Colon (tissue), 2 donors: ENCODE measurements at regions not wholly inside any gene's neighbourhood (a gene's known extent, or its start where the extent isn't known, plus 50 kb on each side); places are given as distances from the start of the nearest gene placed in this dataset.
"Not testable (repeated sequence)": the region's sequence is repeated elsewhere in the genome, so short reads cannot be mapped to it uniquely, and the experiment has no call there.

Source experiments
- FAIRE-seq: peaks from 2 replicates; lab custom pipeline; 2012; peaks lifted over from hg19 to GRCh38; lab: Jason Lieb, UNC
- donor health status: control.
- donor health status: control.

DNA sequence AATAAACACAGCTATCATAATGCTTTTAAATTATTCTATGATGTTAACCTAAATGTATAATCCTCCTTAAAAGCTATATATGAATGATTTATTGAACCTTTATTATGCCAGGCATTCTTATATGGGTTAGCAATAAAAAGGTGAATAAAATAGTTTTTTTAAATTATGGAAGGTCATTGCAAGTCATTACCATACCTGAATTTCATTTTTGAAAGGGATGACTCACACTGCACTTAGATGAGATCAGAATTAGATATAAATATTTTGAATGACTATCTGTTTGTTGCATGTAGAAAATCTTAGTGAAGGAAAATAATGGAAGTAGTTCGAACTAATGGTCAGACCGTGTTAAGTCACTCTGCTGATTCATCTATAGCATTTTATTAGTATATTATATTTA is 822.3 kb downstream of the LUZP2 start:
- no peak for FAIRE-seq

DNA sequence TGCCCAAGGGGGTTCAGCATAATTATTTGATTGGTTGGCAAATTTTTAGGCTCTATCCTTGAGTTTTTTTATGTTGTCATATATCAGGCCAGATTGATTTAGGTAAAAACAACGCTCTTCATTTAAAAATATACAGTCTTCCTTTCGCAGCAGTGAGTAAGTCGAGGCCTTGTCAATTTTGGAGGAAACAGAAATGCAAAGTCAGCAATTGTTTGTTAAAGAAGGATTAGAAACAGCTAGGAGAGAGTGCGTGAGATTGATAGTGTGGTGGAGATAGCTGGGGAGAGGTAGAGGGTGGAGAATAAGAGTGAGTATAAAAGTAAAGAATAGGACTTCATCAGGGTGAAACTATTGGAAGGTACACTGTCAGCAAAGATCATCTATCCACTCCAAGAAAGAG is 830.8 kb downstream of the LUZP2 start:
- FAIRE-seq: no peak

DNA sequence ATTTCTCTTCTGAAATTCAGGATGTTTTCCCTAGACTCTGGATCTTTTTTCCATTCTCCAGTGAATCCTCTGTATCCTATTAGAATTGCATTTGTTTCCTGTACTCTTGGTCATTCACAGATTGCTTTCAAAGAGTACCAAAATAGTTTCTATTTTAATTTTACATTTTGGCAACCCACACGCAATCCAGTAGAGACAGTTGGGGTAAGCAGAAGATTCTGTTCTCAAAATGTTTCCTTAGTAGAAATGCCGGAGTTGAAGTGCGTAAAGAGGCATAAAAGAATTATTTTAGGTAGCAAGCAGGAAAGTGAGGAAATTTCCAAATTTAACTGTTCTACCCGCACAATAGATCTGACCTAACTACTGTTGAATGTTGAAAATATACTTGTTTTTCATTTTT is 842.4 kb downstream of the LUZP2 start:
- FAIRE-seq: no peak

GRCh38 chr11:25349537-25349936 is 852.7 kb downstream of the LUZP2 start:
- FAIRE-seq: no peak

DNA sequence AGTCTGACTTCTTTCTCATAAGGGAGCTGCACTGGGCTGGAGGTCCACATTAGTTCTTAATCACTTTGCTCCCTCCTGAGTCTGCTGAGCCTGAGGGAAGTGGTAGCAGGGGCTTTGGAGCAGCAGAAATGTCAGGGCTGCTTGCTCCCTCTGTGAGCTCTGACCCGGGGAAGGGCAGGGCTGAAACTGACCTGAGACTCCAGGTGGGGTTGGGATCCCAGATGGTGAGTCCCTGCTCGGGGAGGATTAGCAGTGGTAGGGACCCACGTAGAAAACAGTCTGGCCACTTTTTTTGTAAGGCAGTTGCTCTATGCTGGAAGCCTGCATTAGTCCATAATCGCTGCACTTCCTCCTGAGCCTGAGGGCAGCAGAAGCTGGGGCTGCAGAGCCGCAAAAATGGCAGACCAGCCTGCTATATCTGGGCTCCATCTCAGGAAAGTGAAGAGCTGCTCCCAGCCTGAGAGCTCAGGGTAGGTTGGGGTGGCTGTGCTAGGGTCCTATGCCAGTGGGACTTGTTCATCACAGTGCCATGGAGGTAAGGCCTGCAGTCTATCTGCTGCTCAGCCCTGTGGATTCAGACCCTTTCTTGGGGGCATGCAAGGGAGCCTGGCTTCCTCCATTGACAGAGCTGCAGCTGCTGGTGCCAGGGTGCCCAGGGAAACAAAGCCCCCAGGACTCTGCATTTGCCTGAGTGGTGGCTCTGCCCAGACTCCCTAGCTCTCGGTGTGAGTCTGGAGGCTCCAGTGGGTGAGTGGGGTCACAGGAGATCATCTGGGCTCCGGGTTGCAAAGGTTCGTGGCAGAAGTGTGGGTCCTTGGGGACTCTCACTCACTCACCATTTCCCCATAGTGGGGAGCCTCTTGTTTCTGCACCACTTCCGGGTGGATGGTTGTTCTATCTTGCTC is 854.3 kb downstream of the LUZP2 start:
- FAIRE-seq: no peak

- no peak for FAIRE-seq
These were observed 860.3 kb downstream of the LUZP2 start for GRCh38 chr11:25357133-25357532.

- no peak for FAIRE-seq
These were observed 880.6 kb downstream of the LUZP2 start for GRCh38 chr11:25377466-25377865.

- no peak for FAIRE-seq
These were observed 900.0 kb downstream of the LUZP2 start for GRCh38 chr11:25396847-25397246.

- FAIRE-seq: no peak
These were observed 911.3 kb downstream of the LUZP2 start for GRCh38 chr11:25408146-25408545.

GRCh38 chr11:25415793-25416192 is 916.1 kb upstream of the ANO3 start:
- FAIRE-seq: no peak

DNA sequence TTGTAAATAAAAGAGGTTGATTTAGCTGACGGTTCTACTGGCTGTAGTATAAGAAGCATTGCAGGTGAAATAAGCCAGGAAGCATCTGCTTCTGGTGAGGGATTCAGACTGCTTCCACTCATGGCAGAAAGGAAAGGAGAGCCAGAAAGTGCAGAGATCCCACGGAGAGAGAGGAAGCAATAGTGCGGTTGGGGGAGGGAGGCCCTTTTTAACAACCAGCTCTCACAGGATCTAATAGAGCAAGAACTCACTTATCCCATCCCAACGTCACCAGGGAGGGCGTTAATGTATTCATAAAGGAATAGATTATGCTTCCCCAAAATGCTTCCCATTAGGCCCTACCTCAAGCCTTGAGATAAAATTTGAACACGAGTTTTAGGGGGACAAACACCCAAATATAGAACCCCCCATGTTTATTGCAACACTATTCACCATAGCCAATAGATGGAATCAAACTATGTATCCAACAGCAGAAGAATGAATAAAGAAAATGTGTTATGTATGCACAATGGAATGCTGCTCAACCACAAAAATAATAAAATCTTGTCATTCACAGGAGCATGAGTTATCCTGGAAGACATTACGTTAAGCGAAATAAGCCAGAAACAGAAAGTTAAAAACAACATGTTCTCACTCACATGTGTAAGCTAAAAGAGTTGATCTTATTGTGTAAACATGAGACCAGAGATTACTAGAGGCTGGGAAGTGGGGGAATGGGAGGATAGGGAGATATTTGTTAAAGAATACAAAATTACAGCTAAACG is 908.3 kb upstream of the ANO3 start:
- no peak for FAIRE-seq

GRCh38 chr11:25432376-25432775 is 899.6 kb upstream of the ANO3 start:
- FAIRE-seq: no peak

DNA sequence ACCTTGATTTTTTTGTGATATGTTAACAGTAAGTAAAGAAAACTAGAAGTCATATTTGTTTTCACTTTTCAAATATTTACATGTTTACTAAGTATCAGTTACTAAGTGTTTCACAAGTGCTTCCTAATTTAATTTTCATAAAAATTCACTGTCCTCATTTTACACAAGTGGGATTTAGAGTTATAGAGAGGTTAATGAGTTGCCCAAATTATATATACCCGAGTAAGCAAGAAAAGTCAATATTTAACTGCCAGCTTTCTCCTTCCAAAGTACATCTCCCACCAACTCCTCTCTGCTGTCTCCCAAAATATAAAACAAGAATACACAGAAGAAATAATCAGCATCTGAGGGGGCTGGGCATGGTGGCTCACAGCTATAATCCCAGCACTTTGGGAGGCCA is 896.7 kb upstream of the ANO3 start:
- no peak for FAIRE-seq

GRCh38 chr11:25436326-25436725 is 895.6 kb upstream of the ANO3 start:
- FAIRE-seq: no peak

- no peak for FAIRE-seq
These were observed 890.5 kb upstream of the ANO3 start for GRCh38 chr11:25441421-25441820.

DNA sequence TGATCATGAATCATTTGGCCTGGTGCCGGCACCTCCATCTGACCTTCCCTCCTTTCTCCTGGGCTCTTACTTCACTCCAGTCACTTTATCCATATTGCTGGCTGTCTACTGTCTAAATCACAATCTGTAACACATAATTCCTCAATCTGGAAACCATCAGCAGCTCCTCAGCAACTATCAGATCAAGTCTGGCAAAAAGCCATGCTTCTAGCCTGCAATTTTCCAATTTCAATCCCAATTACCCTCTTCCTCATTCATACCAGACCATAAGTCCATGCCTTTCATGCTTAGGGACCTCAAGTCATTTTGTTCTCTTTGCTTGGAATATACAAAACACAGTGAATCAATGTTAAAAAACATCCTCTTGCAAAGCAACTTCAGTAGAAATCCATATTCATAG is 882.8 kb upstream of the ANO3 start:
- no peak for FAIRE-seq

DNA sequence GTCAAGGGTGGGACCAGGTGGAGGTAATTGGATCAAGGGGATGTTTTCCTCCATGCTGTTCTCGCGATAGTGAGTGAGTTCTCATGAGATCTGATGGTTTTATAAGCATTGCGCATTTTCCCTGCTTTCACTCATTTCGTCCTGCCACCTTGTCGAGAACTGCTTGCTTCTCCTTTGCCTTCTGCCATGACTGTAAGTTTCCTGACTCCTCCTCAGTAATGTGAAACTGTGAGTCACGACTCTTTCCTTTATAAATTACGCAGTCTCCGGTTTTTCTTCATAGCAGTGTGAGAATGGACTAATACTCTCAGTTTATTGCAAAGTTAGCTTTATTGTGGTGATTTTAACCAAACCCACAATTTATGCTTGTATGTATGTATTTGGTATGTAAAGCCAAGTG is 878.5 kb upstream of the ANO3 start:
- no peak for FAIRE-seq

DNA sequence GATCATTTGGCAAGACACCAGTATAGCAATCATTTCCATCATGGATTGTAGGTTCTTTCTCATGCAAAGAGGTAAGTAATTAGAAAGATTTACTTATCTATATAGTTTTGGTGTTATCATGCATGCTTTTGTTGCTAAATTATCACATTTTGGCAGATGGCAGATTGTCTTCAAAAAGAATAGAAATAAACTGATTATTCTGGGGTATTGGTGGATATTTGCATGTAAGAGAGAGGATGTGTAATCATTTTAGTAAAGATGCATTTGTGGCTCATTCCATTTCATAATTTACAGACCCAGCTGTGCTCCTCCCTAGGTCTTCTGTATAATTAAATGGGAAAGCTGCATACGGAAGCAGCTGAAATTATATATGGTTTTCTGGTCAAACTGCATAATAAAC is 875.7 kb upstream of the ANO3 start:
- no peak for FAIRE-seq

DNA sequence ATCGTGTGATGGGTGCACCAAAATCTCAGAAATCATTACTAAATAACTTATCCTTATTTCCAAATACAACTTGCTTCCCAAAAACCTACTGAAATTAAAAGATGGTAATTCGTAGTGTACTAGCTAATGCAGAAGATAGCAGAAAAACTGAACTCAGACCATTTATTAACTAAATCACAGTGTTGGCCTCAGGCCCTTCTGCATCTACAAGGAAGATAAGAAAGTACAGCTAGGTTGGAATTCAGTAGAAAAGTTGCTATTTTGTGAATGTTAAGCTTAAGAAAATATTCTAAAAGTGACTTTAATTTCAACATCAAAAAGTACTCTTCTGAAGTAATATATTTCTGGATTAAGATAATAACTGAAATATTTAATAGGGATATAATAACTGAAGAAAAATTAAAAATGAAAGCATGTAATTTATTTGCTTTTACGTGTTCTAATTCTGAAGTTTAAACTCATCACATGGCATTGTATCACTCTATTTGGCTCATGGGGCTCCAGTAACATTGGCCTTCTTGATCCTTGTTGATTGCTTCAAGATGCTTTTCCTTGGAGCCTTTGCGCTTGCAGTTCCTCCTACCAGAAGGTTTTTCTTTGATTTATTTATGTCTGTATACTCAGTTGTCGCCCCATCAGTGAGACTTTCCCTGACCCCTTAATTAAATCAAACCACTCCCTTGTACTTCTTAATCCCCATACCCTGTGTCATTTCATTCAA is 847.9 kb upstream of the ANO3 start:
- FAIRE-seq: no peak

GRCh38 chr11:25485315-25485714 is 846.6 kb upstream of the ANO3 start:
- no peak for FAIRE-seq

DNA sequence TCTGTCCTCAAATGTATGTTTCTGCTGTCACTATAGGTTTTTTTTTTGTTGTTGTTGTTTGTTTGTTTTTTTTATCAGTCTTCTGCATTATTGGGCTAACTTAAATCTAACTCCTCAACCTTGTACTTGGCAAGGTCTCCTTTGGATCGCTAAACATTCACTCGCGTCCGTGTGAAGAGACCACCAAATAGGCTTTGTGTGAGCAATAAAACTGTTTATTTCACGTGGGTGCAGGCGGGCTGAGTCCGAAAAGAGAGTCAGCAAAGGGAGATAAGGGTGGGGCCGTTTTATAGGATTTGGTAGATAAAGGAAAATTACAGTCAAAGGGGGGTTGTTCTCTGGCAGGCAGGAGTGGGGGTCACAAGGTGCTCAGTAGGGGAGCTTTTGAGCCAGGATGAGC is 845.6 kb upstream of the ANO3 start:
- FAIRE-seq: not testable (repeated sequence)

DNA sequence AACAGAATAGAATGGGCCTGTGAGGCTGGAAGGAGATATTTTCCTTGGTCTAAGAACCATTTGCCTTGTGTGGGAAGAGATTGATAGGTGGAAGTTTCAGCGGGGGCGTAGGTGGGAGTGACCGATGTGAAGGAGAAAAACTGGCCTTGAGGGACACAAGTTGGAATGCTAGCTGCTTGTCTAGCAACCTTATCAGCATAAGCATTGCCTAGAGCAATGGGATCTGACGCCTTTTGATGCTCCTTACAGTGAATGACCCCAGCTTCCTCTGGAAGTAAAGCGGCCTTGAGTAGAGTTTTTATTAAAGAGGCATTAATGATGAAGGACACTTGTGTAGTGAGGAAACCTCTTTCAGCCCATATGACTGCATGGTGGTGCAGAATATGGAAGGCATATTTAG is 843.8 kb upstream of the ANO3 start:
- FAIRE-seq: not testable (repeated sequence)

DNA sequence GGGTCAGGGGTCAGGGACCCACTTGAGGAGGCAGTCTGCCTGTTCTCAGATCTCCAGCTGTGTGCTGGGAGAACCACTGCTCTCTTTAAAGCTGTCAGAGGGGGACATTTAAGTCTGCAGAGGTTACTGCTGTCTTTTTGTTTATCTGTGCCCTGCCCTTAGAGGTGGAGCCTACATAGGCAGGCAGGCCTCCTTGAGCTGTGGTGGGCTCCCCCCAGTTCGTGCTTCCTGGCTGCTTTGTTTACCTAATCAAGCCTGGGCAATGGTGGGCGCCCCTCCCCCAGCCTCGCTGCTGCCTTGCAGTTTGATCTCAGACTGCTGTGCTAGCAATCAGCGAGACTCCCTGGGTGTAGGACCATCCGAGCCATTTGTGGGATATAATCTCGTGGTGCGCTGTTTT is 830.5 kb upstream of the ANO3 start:
- FAIRE-seq: not testable (repeated sequence)
